K562 (cell line): ENCODE measurements at regions not wholly inside any gene's neighbourhood (a gene's known extent, or its start where the extent isn't known, plus 50 kb on each side); places are given as distances from the start of the nearest gene placed in this dataset.

Experiments
- ATAC-seq: fragments of 200-7000 bp; cut with Tn5 transposase; 3 replicates; pipeline ENCODE4 v1.9.1; 2020; ENCODE audit warnings: moderate library complexity
- BruUV-seq: library from RNA; stranded (reverse); fragments of 400-500 nt; replicated peaks from 2 replicates; lab custom pipeline; 2021; lab: Mats Ljungman, UMichigan
- CTCF ChIA-PET: fragments of 300-600 bp; formaldehyde crosslinking; extraction: SDS; loops from one replicate; lab custom pipeline; 2021; ENCODE audit warnings: low intra/inter-chr PET ratio; lab: Yijun Ruan, JAX
- POLR2A ChIA-PET: fragments of 300-600, 350-650 bp; sonication (Branson Sonifier 250); formaldehyde crosslinking; extraction: SDS; loops from one replicate; lab custom pipeline; 2021; ENCODE audit warnings: antibody characterized with exemption, inconsistent platforms; lab: Yijun Ruan, JAX
- DNase-seq, 4 experiments: peaks; one replicate each; pipeline versions ENCODE4 v3.0.0 to v3.0.0-alpha.2; 2011 to 2018; ENCODE audit warnings: low spot score in 3 of 4, mixed read lengths in 3 of 4; ENCODE audit errors: extremely low read depth in 1 of 4
- FAIRE-seq: peaks from 2 replicates; lab custom pipeline; 2011; peaks lifted over from hg19 to GRCh38; lab: Jason Lieb, UNC
- H2AFZ ChIP-seq: 2 replicates; pipeline ENCODE4 v1.6.0; 2011; ENCODE audit warnings: low read depth, low read length, control low read depth, inconsistent platforms
- H3K27ac ChIP-seq: fragments of 200-600 bp; 3 replicates; pipeline ENCODE4 v1.8.0; 2011; ENCODE audit warnings: low read depth, mild to moderate bottlenecking, control low read depth, inconsistent platforms, low read length, moderate library complexity, mixed read lengths; ENCODE audit errors: extremely low read depth
- H3K27me3 ChIP-seq, 2 experiments: fragments of 300-600 bp in 1 of 2; 2 replicates in 1 of 2; 3 replicates in 1 of 2; pipeline versions ENCODE4 v1.6.0 to v1.8.0; 2011; ENCODE audit warnings: inconsistent platforms in 2 of 2, low read length in 2 of 2, mild to moderate bottlenecking in 1 of 2, mixed read lengths in 1 of 2, moderate library complexity in 1 of 2; ENCODE audit not compliant: control insufficient read depth in 2 of 2, insufficient read depth in 2 of 2
- H3K36me3 ChIP-seq: fragments of 300-600 bp; 3 replicates; pipeline ENCODE4 v1.8.0; 2011; ENCODE audit warnings: mild to moderate bottlenecking, low read length, inconsistent platforms; ENCODE audit not compliant: control insufficient read depth, insufficient read depth
- H3K4me1 ChIP-seq, 2 experiments: fragments of 200-600 bp in 1 of 2; replicated peaks in 1 of 2; 2 replicates in 1 of 2; 3 replicates in 1 of 2; pipeline versions ENCODE4 v1.5.1 to v1.8.0; 2011; ENCODE audit warnings: inconsistent platforms in 2 of 2, low read length in 2 of 2, mild to moderate bottlenecking in 1 of 2, mixed read lengths in 1 of 2, moderate library complexity in 1 of 2; ENCODE audit not compliant: control insufficient read depth in 2 of 2, insufficient read depth in 2 of 2
- H3K4me2 ChIP-seq: 2 replicates; pipeline ENCODE4 v1.6.1; 2011; ENCODE audit warnings: low read length, control low read depth, inconsistent platforms, mixed read lengths; ENCODE audit not compliant: insufficient read depth
- H3K4me3 ChIP-seq: fragments of 200-600 bp; sonication (generic), shearing (Covaris generic); 2 replicates; pipeline ENCODE4 v1.5.1; 2016; ENCODE audit warnings: control low read depth, inconsistent platforms
- H3K79me2 ChIP-seq: fragments of 200-600 bp; 3 replicates; pipeline ENCODE4 v1.8.0; 2011; ENCODE audit warnings: low read length, inconsistent platforms; ENCODE audit not compliant: control insufficient read depth, insufficient read depth
- H3K9ac ChIP-seq, 2 experiments: 2 replicates each; pipeline versions ENCODE4 v1.6.0 to v1.6.1; 2011; ENCODE audit warnings: low read depth in 2 of 2, low read length in 2 of 2, control low read depth in 1 of 2, inconsistent platforms in 1 of 2, mild to moderate bottlenecking in 1 of 2, mixed read lengths in 1 of 2; ENCODE audit not compliant: insufficient read depth in 1 of 2
- H3K9me1 ChIP-seq: one replicate; pipeline ENCODE4 v1.6.0; 2011; ENCODE audit warnings: inconsistent platforms, mild to moderate bottlenecking, low read length, moderate library complexity; ENCODE audit not compliant: control insufficient read depth, insufficient read depth
- H3K9me3 ChIP-seq: replicated peaks from 2 replicates; pipeline ENCODE4 v1.5.1; 2011; ENCODE audit warnings: low read depth, low read length, inconsistent platforms; ENCODE audit not compliant: control insufficient read depth, insufficient read depth
- H4K20me1 ChIP-seq: replicated peaks from 2 replicates; pipeline ENCODE4 v1.6.1; 2011; ENCODE audit warnings: low read length, inconsistent platforms, mixed read lengths; ENCODE audit not compliant: control insufficient read depth, insufficient read depth
- CTBP1 ChIP-seq: fragments of 450-650 bp; IDR thresholded peaks from 2 replicates; pipeline ENCODE4 v1.6.1; 2016; ENCODE audit warnings: borderline replicate concordance
- DDX20 ChIP-seq: fragments of 450-650 bp; IDR thresholded peaks from 2 replicates; pipeline ENCODE4 v1.6.1; 2016; ENCODE audit warnings: missing genetic modification characterization, low read depth, mild to moderate bottlenecking, missing compliant biosample characterization, moderate library complexity
- HDAC2 ChIP-seq: fragments of 450-650 bp; IDR thresholded peaks from 2 replicates; pipeline ENCODE4 v1.6.1; 2016; ENCODE audit warnings: mild to moderate bottlenecking
- KAT2B ChIP-seq: IDR thresholded peaks from one replicate; pipeline ENCODE4 v1.6.1; 2012; ENCODE audit warnings: low read depth, mild to moderate bottlenecking, control low read depth, inconsistent platforms, low read length, moderate library complexity
- KDM1A ChIP-seq, 2 experiments: fragments of 450-650 bp; IDR thresholded peaks; 2 replicates each; pipeline ENCODE4 v1.6.1; 2016; ENCODE audit warnings: mild to moderate bottlenecking in 2 of 2
- OTX1 ChIP-seq: fragments of 450-650 bp; formaldehyde crosslinking; IDR thresholded peaks from 2 replicates; pipeline ENCODE4 v1.4.0; 2022; ENCODE audit warnings: mild to moderate bottlenecking
- SMARCC2 ChIP-seq: fragments of 450-650 bp; IDR thresholded peaks from 2 replicates; pipeline ENCODE4 v1.6.1; 2017; ENCODE audit warnings: antibody characterized with exemption, moderate library complexity, mild to moderate bottlenecking, low read depth
- TAF9B ChIP-seq: fragments of 450-650 bp; IDR thresholded peaks from 2 replicates; pipeline ENCODE4 v1.6.1; 2018; ENCODE audit warnings: mild to moderate bottlenecking; ENCODE audit not compliant: partially characterized antibody
- WGBS: fragments of 100-300 bp; shearing (Covaris generic); methylation state at CpG from one replicate; pipeline ENCODE4 v1.1.6; 2016; ENCODE audit warnings: low coverage, mixed read lengths; ENCODE audit not compliant: insufficient coverage; ENCODE audit errors: missing lambda C conversion rate; 5-methylcytosine and 5-hydroxymethylcytosine counted together
- in situ Hi-C: fragments of 300-500 bp; cut with MboI; formaldehyde crosslinking; loops from 4 replicates; pipeline ENCODE4 v1.15.0; 2018; ENCODE audit warnings: inconsistent platforms, mixed read lengths
- intact Hi-C: fragments of 100-400 bp; cut with micrococcal nuclease; formaldehyde crosslinking; loops from 2 replicates; pipeline ENCODE4 v1.14.2; 2022
- TF ChIP-seq, protein P1 (sequence below), 2 experiments: fragments of 450-650 bp in 1 of 2; sonication (generic) in 1 of 2; formaldehyde crosslinking in 1 of 2; IDR thresholded peaks; 2 replicates each; pipeline versions ENCODE4 v1.7.1 to v1.9.0; 2016 to 2022; ENCODE audit warnings: inconsistent platforms in 1 of 2, mild to moderate bottlenecking in 1 of 2, missing genetic modification reagents in 1 of 2
- TF ChIP-seq, protein P2 (sequence below): IDR thresholded peaks from 2 replicates; pipeline ENCODE4 v1.6.1; 2016; ENCODE audit warnings: missing genetic modification characterization, missing compliant biosample characterization
- TF ChIP-seq, protein P3 (sequence below): fragments of 250-450 bp; sonication (Bioruptor Pico); IDR thresholded peaks from 2 replicates; pipeline ENCODE4 v1.5.0; 2022; ENCODE audit warnings: mild to moderate bottlenecking

DNA sequence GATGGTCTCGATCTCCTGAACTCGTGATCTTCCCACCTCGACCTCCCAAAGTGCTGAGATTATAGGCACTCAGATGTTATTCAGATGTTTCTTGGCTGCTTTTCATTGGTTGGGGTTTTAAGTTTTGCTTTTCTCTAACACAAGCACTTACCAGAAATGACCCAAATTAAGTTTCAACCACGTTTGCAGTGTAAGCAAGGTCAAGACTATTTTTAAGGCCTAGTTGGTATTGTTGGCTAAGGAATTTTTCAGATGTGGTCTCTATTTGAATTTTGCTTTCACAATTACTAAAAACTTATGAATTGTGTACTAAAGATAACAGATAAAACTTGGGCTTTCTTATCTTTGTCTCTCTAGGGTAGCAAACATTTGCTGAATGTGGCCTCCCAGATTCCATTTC is 1756.9 kb upstream of the TENM3 start:
- H3K27ac ChIP-seq: no peak overlapping the region
- no peaks in the 10 kb centered on the region for H4K20me1 ChIP-seq
- H2AFZ ChIP-seq: no peak overlapping the region
- CTCF ChIA-PET: no interaction called here
- H3K36me3 ChIP-seq: no peaks in the 10 kb centered on the region
- H3K9me3 ChIP-seq: no peaks in the 10 kb centered on the region
- H3K4me1 ChIP-seq: no peaks in the 10 kb centered on the region
- in situ Hi-C loops: no loop called here
- H3K9ac ChIP-seq: no peak overlapping the region
- intact Hi-C loops: no loop called here
- 0% methylated on average over 1 of the region's 4 CpGs for WGBS
- DNase-seq: no peak
- ATAC-seq: no peak
- BruUV-seq: no TSS peak
- no peaks in the 10 kb centered on the region for H3K27me3 ChIP-seq
- H3K79me2 ChIP-seq: no peaks in the 10 kb centered on the region
- H3K9me1 ChIP-seq: no peaks in the 10 kb centered on the region
- FAIRE-seq: no peak
- POLR2A ChIA-PET: no interaction called here
- no peak overlapping the region for H3K4me3 ChIP-seq
- no peak overlapping the region for H3K4me2 ChIP-seq
- TF ChIP-seq KAT2B (no peak), HDAC2 (no peak), TAF9B (no peak), OTX1 (CRISPR knock-in tag) (no peak), CTBP1 (no peak), KDM1A (IDR thresholded peaks at IDR 0.05) (no peak), SMARCC2 (no peak), DDX20 (no peak)
- TF ChIP-seq, protein P1, sequence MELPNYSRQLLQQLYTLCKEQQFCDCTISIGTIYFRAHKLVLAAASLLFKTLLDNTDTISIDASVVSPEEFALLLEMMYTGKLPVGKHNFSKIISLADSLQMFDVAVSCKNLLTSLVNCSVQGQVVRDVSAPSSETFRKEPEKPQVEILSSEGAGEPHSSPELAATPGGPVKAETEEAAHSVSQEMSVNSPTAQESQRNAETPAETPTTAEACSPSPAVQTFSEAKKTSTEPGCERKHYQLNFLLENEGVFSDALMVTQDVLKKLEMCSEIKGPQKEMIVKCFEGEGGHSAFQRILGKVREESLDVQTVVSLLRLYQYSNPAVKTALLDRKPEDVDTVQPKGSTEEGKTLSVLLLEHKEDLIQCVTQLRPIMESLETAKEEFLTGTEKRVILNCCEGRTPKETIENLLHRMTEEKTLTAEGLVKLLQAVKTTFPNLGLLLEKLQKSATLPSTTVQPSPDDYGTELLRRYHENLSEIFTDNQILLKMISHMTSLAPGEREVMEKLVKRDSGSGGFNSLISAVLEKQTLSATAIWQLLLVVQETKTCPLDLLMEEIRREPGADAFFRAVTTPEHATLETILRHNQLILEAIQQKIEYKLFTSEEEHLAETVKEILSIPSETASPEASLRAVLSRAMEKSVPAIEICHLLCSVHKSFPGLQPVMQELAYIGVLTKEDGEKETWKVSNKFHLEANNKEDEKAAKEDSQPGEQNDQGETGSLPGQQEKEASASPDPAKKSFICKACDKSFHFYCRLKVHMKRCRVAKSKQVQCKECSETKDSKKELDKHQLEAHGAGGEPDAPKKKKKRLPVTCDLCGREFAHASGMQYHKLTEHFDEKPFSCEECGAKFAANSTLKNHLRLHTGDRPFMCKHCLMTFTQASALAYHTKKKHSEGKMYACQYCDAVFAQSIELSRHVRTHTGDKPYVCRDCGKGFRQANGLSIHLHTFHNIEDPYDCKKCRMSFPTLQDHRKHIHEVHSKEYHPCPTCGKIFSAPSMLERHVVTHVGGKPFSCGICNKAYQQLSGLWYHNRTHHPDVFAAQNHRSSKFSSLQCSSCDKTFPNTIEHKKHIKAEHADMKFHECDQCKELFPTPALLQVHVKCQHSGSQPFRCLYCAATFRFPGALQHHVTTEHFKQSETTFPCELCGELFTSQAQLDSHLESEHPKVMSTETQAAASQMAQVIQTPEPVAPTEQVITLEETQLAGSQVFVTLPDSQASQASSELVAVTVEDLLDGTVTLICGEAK (IDR thresholded peaks at IDR 0.05): no peak
- TF ChIP-seq, protein P1 (CRISPR knock-in tag; IDR thresholded peaks at IDR 0.05): no peak
- TF ChIP-seq, protein P2, sequence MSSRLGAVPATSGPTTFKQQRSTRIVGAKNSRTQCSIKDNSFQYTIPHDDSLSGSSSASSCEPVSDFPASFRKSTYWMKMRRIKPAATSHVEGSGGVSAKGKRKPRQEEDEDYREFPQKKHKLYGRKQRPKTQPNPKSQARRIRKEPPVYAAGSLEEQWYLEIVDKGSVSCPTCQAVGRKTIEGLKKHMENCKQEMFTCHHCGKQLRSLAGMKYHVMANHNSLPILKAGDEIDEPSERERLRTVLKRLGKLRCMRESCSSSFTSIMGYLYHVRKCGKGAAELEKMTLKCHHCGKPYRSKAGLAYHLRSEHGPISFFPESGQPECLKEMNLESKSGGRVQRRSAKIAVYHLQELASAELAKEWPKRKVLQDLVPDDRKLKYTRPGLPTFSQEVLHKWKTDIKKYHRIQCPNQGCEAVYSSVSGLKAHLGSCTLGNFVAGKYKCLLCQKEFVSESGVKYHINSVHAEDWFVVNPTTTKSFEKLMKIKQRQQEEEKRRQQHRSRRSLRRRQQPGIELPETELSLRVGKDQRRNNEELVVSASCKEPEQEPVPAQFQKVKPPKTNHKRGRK: no peak
- TF ChIP-seq, protein P3, sequence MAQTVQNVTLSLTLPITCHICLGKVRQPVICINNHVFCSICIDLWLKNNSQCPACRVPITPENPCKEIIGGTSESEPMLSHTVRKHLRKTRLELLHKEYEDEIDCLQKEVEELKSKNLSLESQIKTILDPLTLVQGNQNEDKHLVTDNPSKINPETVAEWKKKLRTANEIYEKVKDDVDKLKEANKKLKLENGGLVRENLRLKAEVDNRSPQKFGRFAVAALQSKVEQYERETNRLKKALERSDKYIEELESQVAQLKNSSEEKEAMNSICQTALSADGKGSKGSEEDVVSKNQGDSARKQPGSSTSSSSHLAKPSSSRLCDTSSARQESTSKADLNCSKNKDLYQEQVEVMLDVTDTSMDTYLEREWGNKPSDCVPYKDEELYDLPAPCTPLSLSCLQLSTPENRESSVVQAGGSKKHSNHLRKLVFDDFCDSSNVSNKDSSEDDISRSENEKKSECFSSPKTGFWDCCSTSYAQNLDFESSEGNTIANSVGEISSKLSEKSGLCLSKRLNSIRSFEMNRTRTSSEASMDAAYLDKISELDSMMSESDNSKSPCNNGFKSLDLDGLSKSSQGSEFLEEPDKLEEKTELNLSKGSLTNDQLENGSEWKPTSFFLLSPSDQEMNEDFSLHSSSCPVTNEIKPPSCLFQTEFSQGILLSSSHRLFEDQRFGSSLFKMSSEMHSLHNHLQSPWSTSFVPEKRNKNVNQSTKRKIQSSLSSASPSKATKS: no peak
